ENCODE measurements at regions not wholly inside any gene's neighbourhood (a gene's known extent, or its start where the extent isn't known, plus 50 kb on each side); places are given as distances from the start of the nearest gene placed in this dataset.
A peak's percentile ranks its signal among the peaks of the same experiment; 100 is the strongest.
"Not testable (repeated sequence)": the region's sequence is repeated elsewhere in the genome, so short reads cannot be mapped to it uniquely, and the experiment has no call there.

DNA sequence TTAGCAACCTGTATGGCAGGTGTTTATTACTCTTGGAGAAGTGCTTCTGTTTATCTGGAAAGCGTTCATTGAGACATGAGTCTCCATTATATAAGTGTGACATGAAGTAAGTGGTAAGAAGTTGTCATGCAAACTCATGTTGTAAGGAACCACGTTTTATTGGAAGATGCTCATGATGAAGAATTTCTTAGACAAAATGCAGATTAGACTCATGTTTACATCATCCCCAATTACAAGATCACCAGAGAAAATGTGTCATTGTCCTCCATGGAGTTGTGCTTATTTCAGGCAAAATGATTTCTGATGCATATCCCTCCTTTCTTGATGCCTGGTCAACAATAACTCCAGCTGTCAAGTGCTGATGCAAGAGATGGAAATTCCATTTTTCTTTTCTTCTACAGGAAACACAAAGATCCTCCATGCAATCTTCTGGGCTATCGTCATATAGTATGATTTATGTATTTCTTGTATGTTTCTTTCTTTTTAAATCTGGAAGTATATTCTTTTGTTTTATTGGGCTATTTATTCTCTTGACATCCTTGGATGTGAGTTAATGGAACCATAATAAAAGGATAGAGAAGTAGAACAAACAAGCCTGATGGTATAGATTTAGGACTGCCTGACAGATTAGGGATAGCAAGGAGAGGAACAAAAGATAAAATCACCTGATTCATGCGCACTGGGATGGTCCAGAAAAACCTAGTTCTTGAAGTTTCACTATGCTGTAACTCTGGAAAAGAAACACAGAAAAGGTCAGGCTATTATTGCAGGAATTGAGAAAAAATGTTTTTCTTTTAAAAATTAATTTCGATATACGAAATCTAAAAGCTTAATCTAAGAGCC, 50.7 kb upstream of the DIAPH3 start:
- DNase-seq, result no peak

GRCh38 chr13:60220072-60220471, 56.3 kb upstream of the DIAPH3 start:
- DNase-seq, result no peak

DNA sequence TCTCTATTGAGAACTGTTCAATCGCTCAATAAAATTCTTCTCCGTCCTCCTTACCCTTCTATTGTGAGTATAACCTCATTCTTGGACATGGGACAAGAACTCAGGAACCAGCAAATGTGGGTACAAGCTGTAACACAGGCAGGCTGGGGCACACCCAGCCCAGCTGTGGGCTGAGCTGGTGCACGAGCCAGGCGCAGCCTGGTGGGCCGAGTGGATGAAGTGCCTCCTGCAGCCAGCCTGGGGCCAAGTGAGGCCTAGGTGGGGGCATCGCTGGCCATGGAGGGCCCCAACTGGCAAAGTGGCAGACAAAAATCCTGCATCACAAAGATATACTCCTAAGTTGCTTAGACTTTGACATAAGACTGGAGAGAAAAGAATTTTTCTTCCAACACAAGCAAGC, 57.9 kb upstream of the DIAPH3 start:
- DNase-seq, result no peak

DNA sequence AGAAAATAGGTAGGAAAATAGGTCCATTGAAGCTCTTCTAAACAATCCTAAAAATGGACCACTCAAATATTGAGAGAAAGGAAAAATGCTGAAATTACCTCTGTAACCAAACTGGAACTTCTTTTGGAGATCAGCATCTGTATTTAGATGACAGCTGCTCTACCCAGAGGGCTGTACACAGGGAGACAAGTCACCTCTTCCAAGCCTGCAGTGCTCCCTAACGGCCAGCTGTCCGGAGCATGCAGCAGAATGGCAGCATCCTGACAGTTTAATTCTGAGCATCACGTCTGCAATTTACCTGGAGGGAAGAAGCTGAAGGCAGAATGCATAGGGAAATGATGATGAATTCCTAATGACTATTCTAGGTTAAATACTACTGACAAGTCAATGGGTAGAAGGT, 62.8 kb upstream of the DIAPH3 start:
- DNase-seq, result no peak

GRCh38 chr13:60227158-60227557, 63.4 kb upstream of the DIAPH3 start:
- no peak for DNase-seq

- DNase-seq, result no peak
These were observed 66.1 kb upstream of the DIAPH3 start for GRCh38 chr13:60229708-60230272.

DNA sequence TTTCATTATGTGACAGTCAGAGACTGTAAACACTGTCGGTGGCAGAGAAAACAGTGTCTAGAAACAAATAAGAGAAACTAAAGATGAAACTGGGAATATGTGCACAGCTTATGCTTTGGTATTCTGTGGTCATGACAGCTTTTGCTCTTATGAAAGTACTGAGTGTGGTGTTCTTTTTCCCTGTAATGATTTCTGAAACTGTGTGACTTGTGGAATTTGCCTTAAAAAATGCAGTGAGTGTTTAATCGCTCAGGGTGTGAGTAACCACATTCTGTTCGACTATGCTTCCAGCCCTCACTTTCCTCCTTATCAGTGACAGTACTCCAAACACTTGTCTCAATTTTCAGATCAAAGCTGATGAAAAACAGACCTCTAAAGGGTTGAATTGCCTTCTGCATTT, 66.9 kb upstream of the DIAPH3 start:
- no peak for DNase-seq

- DNase-seq, result no peak
These were observed 78.4 kb upstream of the DIAPH3 start for GRCh38 chr13:60242043-60242595.

GRCh38 chr13:60244381-60244780, 80.7 kb upstream of the DIAPH3 start:
- no peak for DNase-seq

GRCh38 chr13:60251419-60251818, 87.7 kb upstream of the DIAPH3 start:
- DNase-seq, result not testable (repeated sequence)

DNA sequence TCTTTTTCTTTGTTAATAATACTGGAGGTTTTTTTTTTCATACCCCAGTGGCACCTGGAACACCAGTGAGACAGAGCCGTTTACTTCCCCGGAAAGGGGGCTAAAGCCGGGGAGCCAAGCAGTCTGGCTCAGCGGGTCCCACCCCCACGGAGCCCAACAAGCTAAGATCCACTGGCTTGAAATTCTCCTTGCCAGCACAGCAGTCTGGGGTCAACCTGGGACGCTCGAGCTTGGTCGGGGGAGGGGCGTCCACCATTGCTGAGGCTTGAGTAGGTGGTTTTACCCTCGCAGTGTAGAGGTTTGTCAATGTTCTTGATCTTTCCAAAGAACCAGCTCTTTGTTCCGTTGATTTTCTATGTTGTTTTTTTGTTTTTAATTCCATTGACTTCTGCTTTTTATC, 94.6 kb upstream of the DIAPH3 start:
- no peak for DNase-seq

GRCh38 chr13:60260440-60260839, 96.7 kb upstream of the DIAPH3 start:
- no peak for DNase-seq

- DNase-seq, result peak; percentile 93
These were observed 98.0 kb upstream of the DIAPH3 start for GRCh38 chr13:60261432-60262351.

DNA sequence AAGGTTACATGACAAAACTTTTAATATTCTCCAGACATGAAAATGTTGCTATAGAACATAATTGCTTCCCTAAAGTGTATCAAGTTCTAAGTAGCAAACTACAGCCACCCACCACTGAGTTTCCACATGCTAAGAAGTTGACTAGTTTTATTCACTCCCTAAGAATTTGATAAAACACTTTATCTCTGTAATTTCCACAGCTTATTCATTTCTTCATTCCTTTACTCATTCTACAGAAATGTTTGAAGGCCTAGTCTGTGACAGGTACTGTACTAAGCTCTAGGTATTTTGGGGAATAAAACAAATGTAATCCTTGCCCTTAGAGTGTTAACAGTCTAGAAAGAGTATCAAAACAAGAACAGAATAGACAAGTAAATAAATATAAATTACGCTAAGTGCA, 101.8 kb upstream of the DIAPH3 start:
- DNase-seq, result no peak

DNA sequence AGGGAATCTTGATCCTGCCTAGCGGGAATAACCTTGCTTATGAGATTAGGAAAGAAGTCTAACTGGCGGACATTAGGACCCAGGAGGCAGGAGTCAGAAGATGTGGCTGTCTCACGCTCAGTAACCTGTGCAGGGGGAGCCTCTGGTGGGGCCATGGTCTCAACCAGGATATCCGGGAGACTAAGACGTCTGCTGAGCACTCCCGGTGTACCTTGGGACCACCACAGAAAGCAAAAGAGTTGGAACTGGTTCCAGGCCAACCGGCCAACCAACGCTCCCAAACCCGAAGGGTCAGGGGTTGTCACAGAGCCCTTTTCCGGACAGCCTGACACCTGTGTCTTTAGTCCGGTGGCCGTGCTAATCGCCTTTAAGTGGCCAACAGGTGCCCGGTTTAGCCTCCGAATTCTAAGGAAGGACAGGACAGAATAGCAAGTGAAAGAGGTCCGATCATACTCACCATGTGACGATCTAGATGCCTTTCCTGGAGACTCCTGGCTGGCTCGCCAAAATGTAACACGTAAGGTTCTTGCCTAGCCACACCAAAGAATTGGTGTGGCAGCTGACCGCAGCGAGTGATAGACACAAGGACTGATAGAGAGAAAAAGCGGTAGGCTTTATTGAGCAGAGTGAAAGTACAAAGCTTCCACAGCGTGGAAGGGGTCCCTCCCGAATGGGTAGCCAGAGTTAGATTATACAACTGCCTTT, 103.9 kb upstream of the DIAPH3 start:
- DNase-seq, result no peak

DNA sequence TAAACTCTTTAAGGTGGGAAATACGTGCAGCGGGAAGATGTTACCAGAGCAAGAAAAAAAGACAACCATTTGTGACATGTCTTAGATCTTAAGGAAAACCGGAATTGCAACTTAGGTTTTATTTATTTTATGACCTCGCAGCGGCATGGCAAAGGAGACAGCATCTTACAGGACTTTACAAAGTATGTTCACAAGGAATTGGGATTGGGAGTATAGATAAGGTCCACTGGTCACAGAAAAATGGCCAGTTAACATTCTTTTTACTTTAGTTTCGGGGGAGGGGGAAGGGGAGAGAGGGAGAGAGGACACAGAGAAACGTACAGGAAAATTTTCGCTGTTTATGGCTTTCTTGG, 104.5 kb upstream of the DIAPH3 start:
- DNase-seq, result no peak

- DNase-seq, result no peak
These were observed 110.3 kb upstream of the DIAPH3 start for GRCh38 chr13:60273971-60274527.

DNA sequence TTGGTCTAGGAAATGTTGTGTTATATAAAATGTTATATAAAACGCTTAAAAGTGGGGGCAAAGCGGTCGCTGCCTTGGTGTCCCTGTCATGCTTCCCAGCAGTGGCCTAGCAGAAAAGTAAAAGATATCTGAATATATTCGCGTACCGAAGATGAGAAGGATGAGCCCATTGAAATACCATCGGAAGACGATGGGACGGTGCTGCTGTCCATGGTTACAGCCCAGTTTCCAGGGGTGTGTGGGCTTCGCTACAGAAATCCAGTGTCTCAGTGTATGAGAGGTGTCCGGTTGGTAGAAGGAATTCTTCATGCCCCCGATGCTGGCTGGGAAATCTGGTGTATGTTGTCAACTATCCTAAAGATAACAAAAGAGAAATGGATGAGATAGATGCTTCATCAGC, 110.9 kb upstream of the DIAPH3 start:
- DNase-seq, result no peak

GRCh38 chr13:60275208-60275607, 111.5 kb upstream of the DIAPH3 start:
- no peak for DNase-seq

- DNase-seq, result not testable (repeated sequence)
These were observed 116.5 kb upstream of the TDRD3 start for GRCh38 chr13:60280524-60280923.

DNA sequence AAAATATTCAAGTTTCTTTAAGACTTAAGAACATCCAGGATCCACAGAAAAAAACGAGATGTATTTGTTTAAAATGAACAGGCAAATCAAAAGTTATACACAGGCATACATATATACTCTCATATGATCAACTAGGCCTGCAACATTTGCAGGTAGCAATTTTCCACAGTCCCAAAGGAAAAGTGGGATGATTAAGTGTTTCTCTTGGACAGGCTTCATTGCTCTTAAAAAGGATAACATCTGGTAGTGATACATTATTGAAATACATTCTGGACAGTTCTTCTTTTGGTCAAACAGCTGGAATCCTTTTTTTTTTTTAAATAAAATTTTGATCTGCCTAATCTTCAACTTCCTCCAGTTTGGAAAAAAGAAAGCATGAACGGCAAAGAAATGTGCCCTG, 114.8 kb upstream of the TDRD3 start:
- peak; percentile 60 for DNase-seq

GRCh38 chr13:60282708-60283107, 114.3 kb upstream of the TDRD3 start:
- peak; percentile 59 for DNase-seq
